ENCODE measurements at regions not wholly inside any gene's neighbourhood (a gene's known extent, or its start where the extent isn't known, plus 50 kb on each side); places are given as distances from the start of the nearest gene placed in this dataset.

DNA sequence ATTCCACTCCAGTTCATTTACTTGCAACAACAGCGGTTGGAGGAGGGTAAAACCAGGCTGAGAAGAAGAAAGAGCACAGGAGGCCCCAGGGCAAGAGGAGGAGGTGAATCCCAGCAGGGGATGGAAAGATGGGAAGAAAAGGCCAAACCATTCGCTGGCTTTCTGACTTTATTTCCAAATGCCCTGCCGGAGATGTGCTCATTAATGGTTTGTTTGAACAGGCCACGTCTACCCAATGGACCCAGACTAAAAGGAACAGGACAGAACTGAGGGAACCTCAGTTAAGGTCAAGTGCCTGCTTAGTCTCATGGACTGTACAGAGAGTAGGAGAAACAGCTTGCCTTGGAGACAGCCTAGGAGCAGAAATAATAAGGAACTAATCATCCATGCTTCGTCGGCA is 121.6 kb upstream of the NDUFV2 start:
- no peak overlapping the region for H3K4me3 ChIP-seq
- no peak for DNase-seq (ENCODE audit: extremely low spot score)
- H3K9me3 ChIP-seq = no peaks in the 10 kb centered on the region
- no peak for TF ChIP-seq EP300 (IDR thresholded peaks at IDR 0.05)
- TF ChIP-seq, protein P1, sequence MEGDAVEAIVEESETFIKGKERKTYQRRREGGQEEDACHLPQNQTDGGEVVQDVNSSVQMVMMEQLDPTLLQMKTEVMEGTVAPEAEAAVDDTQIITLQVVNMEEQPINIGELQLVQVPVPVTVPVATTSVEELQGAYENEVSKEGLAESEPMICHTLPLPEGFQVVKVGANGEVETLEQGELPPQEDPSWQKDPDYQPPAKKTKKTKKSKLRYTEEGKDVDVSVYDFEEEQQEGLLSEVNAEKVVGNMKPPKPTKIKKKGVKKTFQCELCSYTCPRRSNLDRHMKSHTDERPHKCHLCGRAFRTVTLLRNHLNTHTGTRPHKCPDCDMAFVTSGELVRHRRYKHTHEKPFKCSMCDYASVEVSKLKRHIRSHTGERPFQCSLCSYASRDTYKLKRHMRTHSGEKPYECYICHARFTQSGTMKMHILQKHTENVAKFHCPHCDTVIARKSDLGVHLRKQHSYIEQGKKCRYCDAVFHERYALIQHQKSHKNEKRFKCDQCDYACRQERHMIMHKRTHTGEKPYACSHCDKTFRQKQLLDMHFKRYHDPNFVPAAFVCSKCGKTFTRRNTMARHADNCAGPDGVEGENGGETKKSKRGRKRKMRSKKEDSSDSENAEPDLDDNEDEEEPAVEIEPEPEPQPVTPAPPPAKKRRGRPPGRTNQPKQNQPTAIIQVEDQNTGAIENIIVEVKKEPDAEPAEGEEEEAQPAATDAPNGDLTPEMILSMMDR (IDR thresholded peaks at IDR 0.05) = no peak
- no peak for TF ChIP-seq POLR2A (IDR thresholded peaks at IDR 0.05; ENCODE audit: low read depth)
- no peak for TF ChIP-seq POLR2AphosphoS5 (IDR thresholded peaks at IDR 0.05)
- peaks cover 0 to 8% (median 0%) of the 10 kb centered on the region in 4 donors for H3K4me1 ChIP-seq
- no peaks in the 10 kb centered on the region for H3K36me3 ChIP-seq
- H3K27ac ChIP-seq (replicated peaks in 1 of 4) = no peak overlapping the region
- H3K27me3 ChIP-seq = no peaks in the 10 kb centered on the region
- intact Hi-C loops (cut with DNase I) = loop anchor here (10.0 kb wide), 1 partner anchor 126 kb away; no protein-coding TSS in a partner anchor
- WGBS = 91% methylated on average over 6 of the region's 6 CpGs

DNA sequence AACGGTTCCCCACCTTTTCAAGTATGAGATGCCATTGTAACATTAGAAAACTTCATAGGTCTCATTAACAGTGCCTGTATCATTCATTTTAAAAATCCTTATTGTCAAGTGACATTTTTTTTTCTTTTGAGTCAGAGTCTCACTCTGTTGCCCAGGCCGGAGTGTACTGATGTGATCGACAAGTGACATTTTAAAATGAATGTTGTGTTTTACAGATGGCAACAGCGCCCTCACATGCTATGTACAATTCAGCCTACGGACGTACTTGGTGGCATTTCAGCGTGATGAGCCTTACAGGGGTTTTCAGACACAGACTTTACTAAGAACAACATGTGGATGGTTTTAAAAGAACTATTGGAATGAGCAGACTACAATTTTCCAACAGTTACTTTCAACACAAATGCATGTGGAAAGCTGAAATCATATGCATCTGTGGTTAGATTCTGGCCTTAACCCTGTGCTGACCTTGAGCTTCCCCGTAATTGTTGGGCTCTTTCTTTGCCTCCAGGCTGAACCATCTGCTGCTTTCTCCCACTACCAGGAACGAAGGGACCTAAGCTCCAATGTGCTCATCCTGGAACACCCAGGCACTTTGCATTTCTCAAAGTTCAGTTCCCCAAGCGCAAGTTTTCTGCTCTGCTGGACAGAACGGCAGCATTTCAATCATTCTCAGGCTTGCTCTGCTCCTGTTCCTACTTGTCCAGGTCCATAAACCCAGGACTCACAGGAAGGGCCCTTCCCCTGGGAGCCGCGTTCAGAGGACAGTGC is 119.9 kb upstream of the NDUFV2 start:
- Histone ChIP-seq H3K4me1 (peaks cover 0 to 17% (median 5%) of the 10 kb centered on the region in 4 donors), H3K4me3 (no peak overlapping the region), H3K36me3 (no peaks in the 10 kb centered on the region), H3K27me3 (no peaks in the 10 kb centered on the region), H3K27ac (replicated peaks in 1 of 4) (no peak overlapping the region), H3K9me3 (no peaks in the 10 kb centered on the region)
- intact Hi-C loops (cut with DNase I) = loop anchor here (10.0 kb wide), 1 partner anchor 128 kb away; no protein-coding TSS in a partner anchor
- DNase-seq (ENCODE audit: extremely low spot score) = no peak
- 65% methylated on average over 13 of the region's 13 CpGs for WGBS
- TF ChIP-seq, protein P1 (IDR thresholded peaks at IDR 0.05) = peak; percentile 14 to 40 (median 39)
- TF ChIP-seq POLR2A (IDR thresholded peaks at IDR 0.05; ENCODE audit: low read depth) (no peak), EP300 (IDR thresholded peaks at IDR 0.05) (no peak)

DNA sequence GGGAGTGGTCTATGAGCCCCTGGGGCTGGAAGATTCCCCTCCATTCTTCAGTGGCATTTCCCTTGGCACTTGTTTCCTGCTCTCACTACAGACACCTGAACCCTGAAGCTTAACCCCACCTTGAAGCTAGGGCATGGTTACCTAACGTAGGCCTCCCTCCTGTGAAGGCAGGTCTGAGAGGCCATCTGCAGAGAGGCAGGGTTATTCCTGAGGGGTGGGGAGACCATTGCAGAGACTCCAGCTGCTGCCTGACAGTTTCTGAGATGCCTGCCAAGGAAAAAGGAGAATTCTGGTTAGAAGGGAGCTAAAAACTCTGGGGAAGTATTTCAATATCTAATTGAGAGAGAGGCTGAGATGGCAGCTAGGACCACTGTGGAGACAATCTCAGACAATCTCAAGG is 119.3 kb upstream of the NDUFV2 start:
- Histone ChIP-seq H3K4me3 (no peak overlapping the region), H3K27ac (replicated peaks in 1 of 4) (no peak overlapping the region), H3K36me3 (no peaks in the 10 kb centered on the region), H3K4me1 (peaks cover 0 to 23% (median 10%) of the 10 kb centered on the region in 4 donors), H3K9me3 (no peaks in the 10 kb centered on the region), H3K27me3 (no peaks in the 10 kb centered on the region)
- no peak for DNase-seq (ENCODE audit: extremely low spot score)
- TF ChIP-seq POLR2A (IDR thresholded peaks at IDR 0.05; ENCODE audit: low read depth) (no peak), EP300 (IDR thresholded peaks at IDR 0.05) (no peak), POLR2AphosphoS5 (IDR thresholded peaks at IDR 0.05) (no peak)
- TF ChIP-seq, protein P1 (IDR thresholded peaks at IDR 0.05) = no peak
- WGBS = 82% methylated on average over 1 of the region's 1 CpG
- intact Hi-C loops (cut with DNase I) = loop anchor here (10.0 kb wide), 1 partner anchor 128 kb away; no protein-coding TSS in a partner anchor

DNA sequence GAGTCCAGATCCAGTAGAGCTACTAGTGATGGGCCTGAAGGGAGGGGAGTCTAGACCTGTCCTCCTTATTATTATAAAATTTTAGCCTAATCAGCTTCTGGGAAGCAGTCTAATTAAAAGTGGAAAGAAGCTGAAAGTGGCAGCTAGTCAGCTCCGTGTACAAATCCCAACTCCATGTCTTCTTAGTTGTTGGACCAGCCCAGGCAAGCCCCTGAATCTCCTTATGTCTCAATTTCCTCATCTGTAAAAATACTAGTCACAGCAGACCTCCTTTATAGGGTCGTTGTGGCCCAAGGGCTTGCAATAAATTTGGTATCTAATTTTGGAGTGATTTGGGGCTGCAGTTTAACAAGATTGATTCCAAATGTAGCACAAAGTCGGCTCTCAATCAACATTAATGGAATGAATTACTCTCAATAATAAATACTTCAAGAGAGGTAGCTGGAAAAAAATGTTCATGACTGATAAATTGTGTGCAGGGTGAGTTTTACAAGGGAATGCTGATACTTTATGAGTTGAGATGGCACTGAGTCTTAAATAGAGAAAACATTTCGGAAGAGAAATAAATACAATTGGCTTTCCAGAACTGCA is 118.3 kb upstream of the NDUFV2 start:
- no peak for DNase-seq (ENCODE audit: extremely low spot score)
- Histone ChIP-seq H3K27me3 (no peaks in the 10 kb centered on the region), H3K27ac (replicated peaks in 1 of 4) (no peak overlapping the region), H3K4me3 (no peak overlapping the region), H3K36me3 (no peaks in the 10 kb centered on the region), H3K9me3 (no peaks in the 10 kb centered on the region), H3K4me1 (peaks cover 0 to 24% (median 11%) of the 10 kb centered on the region in 4 donors)
- intact Hi-C loops (cut with DNase I) = loop anchor here (10.0 kb wide), 1 partner anchor 129 kb away; no protein-coding TSS in a partner anchor
- 46% methylated on average over 4 of the region's 4 CpGs for WGBS
- TF ChIP-seq POLR2AphosphoS5 (IDR thresholded peaks at IDR 0.05) (no peak), POLR2A (IDR thresholded peaks at IDR 0.05; ENCODE audit: low read depth) (no peak), EP300 (IDR thresholded peaks at IDR 0.05) (no peak)
- TF ChIP-seq, protein P1 (IDR thresholded peaks at IDR 0.05) = no peak
